NCI-H2107 (cell line): ENCODE measurements at regions not wholly inside any gene's neighbourhood (a gene's known extent, or its start where the extent isn't known, plus 50 kb on each side); places are given as distances from the start of the nearest gene placed in this dataset.
"Not testable (repeated sequence)": the region's sequence is repeated elsewhere in the genome, so short reads cannot be mapped to it uniquely, and the experiment has no call there.

Experiments
- DNase-seq: peaks from one replicate; lab custom pipeline; 2025; lab: John Stamatoyannopoulos, UW

DNA sequence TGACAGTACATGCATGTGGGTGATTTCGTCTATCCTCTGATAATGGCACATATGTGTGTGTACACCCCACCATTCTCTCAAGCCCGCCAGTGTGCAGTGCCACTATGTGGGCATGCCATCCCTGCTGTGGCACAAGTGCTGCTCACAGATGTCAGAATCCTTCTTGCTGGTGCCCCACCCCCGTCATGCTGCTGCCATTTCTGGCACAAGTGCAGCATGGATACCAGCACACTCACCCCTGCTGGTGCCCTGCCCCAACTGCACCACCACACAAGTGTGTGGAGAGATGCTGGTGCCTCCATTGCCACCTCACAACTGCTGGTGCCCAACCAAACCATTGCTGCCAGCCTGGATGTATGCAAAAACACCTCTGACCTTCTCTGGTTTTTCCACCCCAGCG, 1133.8 kb downstream of the TECRL start:
- DNase-seq, result no peak

DNA sequence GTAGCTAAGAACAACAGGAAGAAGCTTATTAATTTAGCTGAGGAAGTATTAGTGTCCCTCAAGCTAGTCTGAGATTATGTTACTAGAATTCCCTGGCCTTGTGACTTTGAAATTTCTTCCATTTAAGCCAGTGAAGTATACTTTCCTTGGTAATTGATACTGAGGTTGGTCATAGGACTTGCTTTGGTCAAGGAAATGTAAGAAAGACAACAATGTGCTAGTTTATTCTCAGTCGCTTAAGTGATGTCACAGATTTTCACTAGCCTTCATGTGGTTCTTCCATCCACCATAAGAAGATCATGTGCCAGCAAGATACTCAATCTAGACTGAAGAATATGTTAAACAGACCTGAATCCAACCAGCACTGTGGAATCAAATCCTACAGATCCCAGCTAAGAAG, 1140.1 kb downstream of the TECRL start:
- DNase-seq, result no peak

GRCh38 chr4:63233671-63234070, 1175.6 kb downstream of the TECRL start:
- DNase-seq, result no peak

GRCh38 chr4:63232058-63232457, 1177.2 kb downstream of the TECRL start:
- no peak for DNase-seq

- DNase-seq, result no peak
Measured at GRCh38 chr4:63226229-63226628, 1183.0 kb downstream of the TECRL start.

GRCh38 chr4:63222466-63222865, 1186.8 kb downstream of the TECRL start:
- no peak for DNase-seq

DNA sequence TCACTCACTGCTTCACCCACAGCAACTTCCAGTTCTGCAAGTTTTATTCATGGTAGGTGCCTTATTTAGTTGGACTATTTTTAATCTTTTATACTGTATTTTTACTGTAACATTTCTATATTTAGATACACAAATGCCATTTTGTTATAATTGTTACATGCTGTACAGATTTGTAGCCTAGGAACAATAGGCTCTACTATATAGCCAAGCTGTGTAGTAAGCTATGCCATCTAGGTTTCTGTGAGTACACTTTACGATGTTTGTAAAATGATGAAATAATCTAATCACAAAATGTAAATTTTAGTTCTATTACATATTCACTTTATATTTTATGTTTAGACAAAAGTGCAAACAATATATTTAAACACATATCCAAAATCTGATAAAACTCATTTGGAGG, 1187.8 kb downstream of the TECRL start:
- no peak for DNase-seq

- no peak for DNase-seq
Measured at GRCh38 chr4:63218856-63219255, 1190.4 kb downstream of the TECRL start.

- DNase-seq, result no peak
Measured at GRCh38 chr4:63214076-63214475, 1195.2 kb downstream of the TECRL start.

GRCh38 chr4:63211776-63212479, 1197.3 kb downstream of the TECRL start:
- DNase-seq, result no peak

GRCh38 chr4:63211375-63211774, 1197.9 kb downstream of the TECRL start:
- DNase-seq, result no peak

- DNase-seq, result not testable (repeated sequence)
Measured at GRCh38 chr4:63193029-63193428, 1216.2 kb downstream of the TECRL start.

- DNase-seq, result no peak
Measured at GRCh38 chr4:63171341-63171740, 1237.9 kb downstream of the TECRL start.

GRCh38 chr4:63170923-63171322, 1238.3 kb downstream of the TECRL start:
- DNase-seq, result no peak

DNA sequence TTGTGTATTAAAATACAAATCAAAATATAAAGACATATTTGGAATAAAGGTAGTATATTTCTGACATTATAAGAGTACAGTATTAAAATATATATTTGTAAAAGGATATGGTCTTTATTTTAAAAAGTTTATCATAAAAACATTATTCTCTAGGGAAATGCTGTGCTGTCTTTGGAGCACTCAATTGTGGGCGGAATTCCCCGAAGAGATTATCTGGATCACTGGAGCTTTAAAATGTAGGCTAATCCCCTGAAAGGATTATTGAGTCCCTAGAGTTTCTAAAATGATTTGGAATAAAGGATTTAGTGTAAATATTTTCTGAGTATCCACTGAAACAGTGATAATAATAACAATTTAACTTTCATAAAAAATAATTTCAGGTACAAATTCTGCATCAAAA, 1239.4 kb downstream of the TECRL start:
- DNase-seq, result no peak

DNA sequence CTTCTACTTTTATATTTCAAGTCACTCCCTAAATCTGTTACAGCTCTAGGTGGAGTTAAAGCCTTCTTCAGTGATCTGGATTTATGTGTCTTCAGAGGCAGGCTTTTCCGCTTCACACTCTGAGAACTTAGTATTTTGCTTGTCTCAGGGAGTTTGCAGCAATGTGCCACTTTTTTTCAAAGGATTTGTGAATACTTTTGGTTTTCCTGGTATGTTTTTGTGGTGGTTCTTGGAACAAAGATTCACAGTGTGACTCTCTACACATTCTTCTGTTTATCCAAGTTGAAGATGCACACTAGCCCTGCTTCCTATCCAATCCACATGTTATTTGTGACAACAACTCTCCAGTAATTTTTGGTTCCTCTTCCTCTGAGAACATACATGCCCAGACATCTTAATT, 1253.7 kb downstream of the TECRL start:
- DNase-seq, result no peak

- no peak for DNase-seq
Measured at GRCh38 chr4:63123441-63123840, 1285.8 kb downstream of the TECRL start.

DNA sequence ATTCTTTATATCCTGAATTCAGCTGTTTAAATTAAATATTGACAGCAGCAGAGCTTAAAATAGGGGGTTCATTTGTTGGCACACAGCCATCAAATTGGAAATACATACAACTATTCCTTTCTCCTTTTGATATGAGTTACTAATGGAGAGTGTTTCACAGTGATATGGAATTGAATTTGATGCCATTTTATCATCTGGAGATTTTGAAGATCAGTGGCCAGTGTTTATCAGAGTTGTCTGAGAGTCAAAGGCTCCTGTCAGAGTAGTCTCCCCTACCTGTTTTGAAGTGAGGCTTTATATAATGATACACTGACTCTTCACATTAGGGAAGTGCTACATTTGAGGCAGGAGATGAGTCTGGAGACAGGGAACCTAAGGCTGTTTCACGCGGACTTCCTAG, 1286.3 kb downstream of the TECRL start:
- no peak for DNase-seq

- DNase-seq, result no peak
Measured at GRCh38 chr4:63106600-63106999, 1302.7 kb downstream of the TECRL start.

DNA sequence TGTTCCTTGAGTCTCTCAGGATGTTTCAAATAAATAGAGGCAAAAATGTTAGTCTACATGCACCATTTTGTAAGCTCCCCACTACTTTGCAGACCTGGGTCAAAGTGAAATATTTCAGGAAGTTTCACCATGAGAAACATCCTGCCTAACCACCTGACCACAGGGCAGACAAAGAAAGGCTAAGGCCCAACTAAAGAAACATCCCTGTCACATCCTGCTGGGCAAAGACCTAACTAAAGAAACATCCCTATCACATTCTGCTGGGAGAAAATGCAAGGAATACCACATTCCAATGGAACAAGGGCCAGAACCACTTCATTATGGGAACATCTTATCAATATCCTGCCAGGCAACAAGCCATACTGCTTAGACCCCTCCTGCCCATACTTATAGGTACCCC, 1303.4 kb downstream of the TECRL start:
- no peak for DNase-seq

- no peak for DNase-seq
Measured at GRCh38 chr4:63090641-63091040, 1318.6 kb downstream of the TECRL start.

DNA sequence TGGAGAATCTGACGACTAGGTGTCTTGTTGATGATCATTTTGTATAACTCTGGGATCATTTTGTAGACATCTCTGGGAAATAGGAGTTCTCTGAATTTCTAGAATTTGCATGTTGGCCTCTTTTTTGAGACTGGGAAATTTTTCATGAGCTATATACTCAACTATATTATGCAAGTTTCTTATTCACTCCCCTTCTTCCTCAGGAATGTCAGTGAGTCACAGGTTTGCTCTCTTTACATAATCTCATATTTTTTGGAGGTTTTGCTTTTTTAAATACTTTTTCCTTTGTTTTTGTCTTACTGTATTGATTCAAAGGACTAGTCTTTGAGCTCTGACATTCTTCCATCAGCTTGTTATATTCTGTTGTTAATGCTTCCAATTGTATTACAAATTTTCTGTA, 1324.2 kb downstream of the TECRL start:
- no peak for DNase-seq

DNA sequence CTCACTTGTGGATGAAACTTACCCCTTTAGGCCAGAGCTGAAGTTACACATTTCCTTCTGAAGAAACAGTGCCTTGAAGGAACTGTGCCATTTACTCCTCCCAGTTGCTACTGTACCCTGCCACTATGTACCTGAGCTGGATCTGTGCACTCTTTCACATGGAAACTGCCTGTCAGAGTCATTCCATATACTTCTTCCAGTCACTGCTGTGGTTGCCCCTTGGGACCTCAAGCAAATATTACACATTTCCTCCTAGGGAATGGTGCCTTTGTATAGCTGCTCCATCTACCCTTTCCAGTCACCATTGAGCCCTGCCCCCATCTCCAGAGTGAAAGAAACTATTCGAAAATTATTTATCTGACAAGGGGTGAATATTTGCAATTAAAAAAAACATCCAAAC, 1328.3 kb downstream of the TECRL start:
- no peak for DNase-seq

GRCh38 chr4:63063760-63064159, 1345.5 kb downstream of the TECRL start:
- DNase-seq, result no peak

DNA sequence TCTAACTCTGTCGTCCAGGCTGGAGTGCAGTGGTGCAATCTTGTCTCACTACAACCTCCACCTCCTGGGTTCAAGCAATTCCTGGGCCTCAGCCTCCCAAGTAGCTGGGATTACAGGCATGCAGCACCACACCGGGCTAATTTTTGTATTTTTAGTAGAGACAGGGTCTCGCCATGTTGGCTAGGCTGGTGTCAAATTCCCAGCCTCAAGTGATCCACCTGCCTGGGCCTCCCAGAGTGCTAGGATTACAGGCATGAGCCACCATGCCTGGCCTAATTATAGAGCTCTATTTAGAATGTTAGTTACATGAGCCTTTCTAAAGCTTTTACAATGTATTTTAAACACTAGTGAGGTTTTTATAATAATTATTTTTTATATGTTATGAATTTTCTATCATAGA, 1346.4 kb downstream of the TECRL start:
- DNase-seq, result not testable (repeated sequence)
